IMR-90 (cell line): ENCODE measurements at regions not wholly inside any gene's neighbourhood (a gene's known extent, or its start where the extent isn't known, plus 50 kb on each side); places are given as distances from the start of the nearest gene placed in this dataset.

ENCODE experiments used
- BHLHE40 ChIP-seq: fragments of 150-350 bp; IDR thresholded peaks from 2 replicates; pipeline ENCODE4 v1.6.1; 2016; ENCODE audit warnings: mild to moderate bottlenecking, low read depth, low read length
- CEBPB ChIP-seq: IDR thresholded peaks from 2 replicates; pipeline ENCODE4 v1.6.1; 2012; ENCODE audit warnings: low read depth, low read length, improper control_type of control experiment
- CHD1 ChIP-seq: IDR thresholded peaks from 2 replicates; pipeline ENCODE4 v1.6.1; 2012; ENCODE audit warnings: low read depth, low read length, improper control_type of control experiment
- FOS ChIP-seq: fragments of 150-350 bp; IDR thresholded peaks from 2 replicates; pipeline ENCODE4 v1.6.1; 2016; ENCODE audit warnings: low read depth, low read length
- MAFK ChIP-seq: IDR thresholded peaks from 2 replicates; pipeline ENCODE4 v1.6.1; 2012; ENCODE audit warnings: low read depth, low read length, improper control_type of control experiment
- MAZ ChIP-seq: IDR thresholded peaks from 2 replicates; pipeline ENCODE4 v1.6.1; 2012; ENCODE audit warnings: low read depth, mild to moderate bottlenecking, low read length, improper control_type of control experiment, moderate library complexity, borderline replicate concordance
- POLR2A ChIP-seq: IDR thresholded peaks from 2 replicates; pipeline ENCODE4 v1.6.1; 2012; ENCODE audit warnings: mild to moderate bottlenecking, low read depth, low read length
- RAD21 ChIP-seq: IDR thresholded peaks from 2 replicates; pipeline ENCODE4 v1.6.1; 2012; ENCODE audit warnings: low read length, improper control_type of control experiment
- RFX5 ChIP-seq: IDR thresholded peaks from 2 replicates; pipeline ENCODE4 v1.8.0; 2012; ENCODE audit warnings: low read depth, mild to moderate bottlenecking, low read length, moderate library complexity
- SMC3 ChIP-seq: fragments of 150-350 bp; IDR thresholded peaks from 2 replicates; pipeline ENCODE4 v1.6.1; 2016; ENCODE audit warnings: low read depth, mild to moderate bottlenecking, antibody characterized with exemption, low read length, moderate library complexity
- TF ChIP-seq, protein P1 (sequence below): fragments of 150-350 bp; IDR thresholded peaks from 2 replicates; pipeline ENCODE4 v1.6.1; 2017; ENCODE audit warnings: mild to moderate bottlenecking, antibody characterized with exemption, low read length, low read depth
- TF ChIP-seq, protein P2 (sequence below): conservative IDR thresholded peaks from 2 replicates; pipeline ENCODE4 v1.5.1; 2012; ENCODE audit warnings: mild to moderate bottlenecking, low read depth, low read length, improper control_type of control experiment

DNA sequence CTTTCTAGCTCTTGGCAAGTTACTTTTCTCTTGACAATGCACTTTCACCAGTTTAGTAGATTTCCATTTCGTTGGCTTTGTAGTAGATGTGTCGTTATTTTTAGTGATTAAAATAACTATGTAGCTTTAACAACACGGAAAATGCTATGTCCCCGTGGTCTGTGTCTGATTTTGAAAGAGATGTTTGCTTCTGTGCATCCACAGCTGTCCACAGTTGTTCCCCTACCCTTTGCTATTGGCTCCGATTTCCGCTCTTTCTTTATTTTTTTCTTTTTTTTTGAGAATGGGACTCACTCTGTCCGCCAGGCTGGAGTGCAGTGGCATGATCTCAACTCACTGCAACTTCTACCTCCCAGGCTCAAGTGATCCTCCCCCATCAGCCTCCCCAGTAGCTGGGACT is 533.9 kb downstream of the IRX1 start:
- TF ChIP-seq, protein P1, sequence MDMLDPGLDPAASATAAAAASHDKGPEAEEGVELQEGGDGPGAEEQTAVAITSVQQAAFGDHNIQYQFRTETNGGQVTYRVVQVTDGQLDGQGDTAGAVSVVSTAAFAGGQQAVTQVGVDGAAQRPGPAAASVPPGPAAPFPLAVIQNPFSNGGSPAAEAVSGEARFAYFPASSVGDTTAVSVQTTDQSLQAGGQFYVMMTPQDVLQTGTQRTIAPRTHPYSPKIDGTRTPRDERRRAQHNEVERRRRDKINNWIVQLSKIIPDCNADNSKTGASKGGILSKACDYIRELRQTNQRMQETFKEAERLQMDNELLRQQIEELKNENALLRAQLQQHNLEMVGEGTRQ: no peak
- TF ChIP-seq, protein P2, sequence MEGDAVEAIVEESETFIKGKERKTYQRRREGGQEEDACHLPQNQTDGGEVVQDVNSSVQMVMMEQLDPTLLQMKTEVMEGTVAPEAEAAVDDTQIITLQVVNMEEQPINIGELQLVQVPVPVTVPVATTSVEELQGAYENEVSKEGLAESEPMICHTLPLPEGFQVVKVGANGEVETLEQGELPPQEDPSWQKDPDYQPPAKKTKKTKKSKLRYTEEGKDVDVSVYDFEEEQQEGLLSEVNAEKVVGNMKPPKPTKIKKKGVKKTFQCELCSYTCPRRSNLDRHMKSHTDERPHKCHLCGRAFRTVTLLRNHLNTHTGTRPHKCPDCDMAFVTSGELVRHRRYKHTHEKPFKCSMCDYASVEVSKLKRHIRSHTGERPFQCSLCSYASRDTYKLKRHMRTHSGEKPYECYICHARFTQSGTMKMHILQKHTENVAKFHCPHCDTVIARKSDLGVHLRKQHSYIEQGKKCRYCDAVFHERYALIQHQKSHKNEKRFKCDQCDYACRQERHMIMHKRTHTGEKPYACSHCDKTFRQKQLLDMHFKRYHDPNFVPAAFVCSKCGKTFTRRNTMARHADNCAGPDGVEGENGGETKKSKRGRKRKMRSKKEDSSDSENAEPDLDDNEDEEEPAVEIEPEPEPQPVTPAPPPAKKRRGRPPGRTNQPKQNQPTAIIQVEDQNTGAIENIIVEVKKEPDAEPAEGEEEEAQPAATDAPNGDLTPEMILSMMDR: no peak
- no peak for TF ChIP-seq CHD1
- no peak for TF ChIP-seq MAFK
- TF ChIP-seq SMC3: no peak
- no peak for TF ChIP-seq POLR2A
- TF ChIP-seq MAZ: no peak
- TF ChIP-seq RAD21: no peak
- no peak for TF ChIP-seq CEBPB
- no peak for TF ChIP-seq RFX5
- no peak for TF ChIP-seq BHLHE40
- no peak for TF ChIP-seq FOS
